ENCODE measurements at regions not wholly inside any gene's neighbourhood (a gene's known extent, or its start where the extent isn't known, plus 50 kb on each side); places are given as distances from the start of the nearest gene placed in this dataset.

DNA sequence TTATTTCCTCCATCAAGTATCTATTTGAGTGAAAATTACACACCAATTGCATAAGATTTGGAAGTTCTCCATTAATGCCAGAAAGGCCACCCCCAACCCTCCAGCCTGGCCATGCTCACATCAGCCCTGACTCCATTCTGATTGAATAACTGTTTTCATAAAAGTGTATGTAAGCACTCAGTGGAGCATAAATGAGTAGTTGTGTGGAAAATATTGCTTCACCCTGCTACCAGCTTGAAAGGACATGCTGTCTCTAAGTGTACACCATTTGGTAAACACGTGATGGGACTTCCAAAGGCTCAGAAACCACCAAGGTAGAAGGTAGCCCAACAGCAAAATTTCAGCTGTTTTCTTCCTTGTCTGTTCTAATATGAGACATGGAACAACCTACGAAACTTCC lies 393.8 kb downstream of the ZNF385D start:
- no peak for DNase-seq

- peak; percentile 49 for DNase-seq
Measured at GRCh38 chr3:21356402-21356801, 394.6 kb downstream of the ZNF385D start.

DNA sequence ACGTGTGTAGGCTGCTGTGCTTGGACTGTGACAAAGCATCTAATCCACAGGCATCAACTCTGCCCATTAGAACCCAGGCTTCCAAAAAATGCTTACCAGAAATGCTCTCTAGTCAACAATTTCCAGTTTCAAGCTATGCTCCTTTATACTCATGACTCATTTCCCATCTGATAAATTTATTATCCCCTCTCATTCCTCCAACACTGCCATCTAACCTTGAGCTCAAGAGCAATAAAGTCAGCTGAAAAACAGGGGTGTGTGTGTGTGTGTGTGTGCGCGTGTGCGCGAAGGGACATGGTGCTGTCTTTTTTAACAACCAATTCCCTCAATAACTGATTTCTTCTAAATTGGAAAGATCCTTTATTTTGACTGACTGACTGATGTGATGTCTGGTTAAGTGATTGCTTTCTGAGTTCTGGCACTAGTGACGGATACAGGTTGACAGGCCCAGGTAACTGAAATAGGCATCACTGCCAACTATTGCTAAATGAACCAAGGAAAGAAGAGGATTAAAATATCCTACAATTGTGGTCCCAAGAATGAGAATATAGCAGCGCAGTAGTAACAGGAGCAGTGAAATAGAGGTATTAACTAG lies 405.5 kb downstream of the ZNF385D start:
- no peak for DNase-seq

GRCh38 chr3:21331857-21332256 lies 419.2 kb downstream of the ZNF385D start:
- no peak for DNase-seq

DNA sequence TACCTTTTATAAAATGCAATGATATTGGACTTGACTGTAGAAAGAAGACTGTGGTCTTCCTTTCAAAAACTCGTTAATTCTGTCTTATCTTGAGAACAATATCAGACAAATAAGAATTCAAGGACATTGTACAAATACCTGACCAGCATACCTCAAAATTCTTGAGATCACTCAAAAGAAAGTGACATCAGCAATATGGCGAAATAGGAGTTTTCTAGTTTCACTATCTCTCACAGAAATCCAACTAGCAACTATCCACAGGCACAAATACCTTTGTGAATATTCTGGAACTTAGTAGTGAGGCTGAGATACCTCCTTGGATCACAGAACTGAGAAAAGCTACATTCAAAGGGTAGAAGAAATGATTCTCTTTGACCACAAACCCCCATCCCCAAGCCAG lies 419.7 kb downstream of the ZNF385D start:
- DNase-seq: no peak

DNA sequence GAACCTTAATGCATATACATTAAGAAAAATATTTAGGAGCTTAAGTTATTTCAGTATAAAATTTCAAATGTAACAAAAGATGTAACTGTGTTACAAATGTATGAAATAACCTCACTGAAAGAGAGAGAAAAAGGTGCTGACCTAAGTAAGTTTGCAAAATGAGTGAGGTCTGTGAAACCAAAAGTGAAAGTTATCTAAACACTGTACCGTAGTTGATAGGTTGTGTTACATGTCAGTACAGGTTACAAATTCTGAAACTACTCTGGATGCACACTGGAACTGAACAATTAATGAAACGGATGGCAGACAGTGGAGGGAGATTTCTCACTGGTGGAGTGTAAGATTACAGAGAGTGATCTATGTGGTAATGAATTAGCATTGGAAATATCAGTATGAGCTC lies 420.7 kb downstream of the ZNF385D start:
- no peak for DNase-seq

DNA sequence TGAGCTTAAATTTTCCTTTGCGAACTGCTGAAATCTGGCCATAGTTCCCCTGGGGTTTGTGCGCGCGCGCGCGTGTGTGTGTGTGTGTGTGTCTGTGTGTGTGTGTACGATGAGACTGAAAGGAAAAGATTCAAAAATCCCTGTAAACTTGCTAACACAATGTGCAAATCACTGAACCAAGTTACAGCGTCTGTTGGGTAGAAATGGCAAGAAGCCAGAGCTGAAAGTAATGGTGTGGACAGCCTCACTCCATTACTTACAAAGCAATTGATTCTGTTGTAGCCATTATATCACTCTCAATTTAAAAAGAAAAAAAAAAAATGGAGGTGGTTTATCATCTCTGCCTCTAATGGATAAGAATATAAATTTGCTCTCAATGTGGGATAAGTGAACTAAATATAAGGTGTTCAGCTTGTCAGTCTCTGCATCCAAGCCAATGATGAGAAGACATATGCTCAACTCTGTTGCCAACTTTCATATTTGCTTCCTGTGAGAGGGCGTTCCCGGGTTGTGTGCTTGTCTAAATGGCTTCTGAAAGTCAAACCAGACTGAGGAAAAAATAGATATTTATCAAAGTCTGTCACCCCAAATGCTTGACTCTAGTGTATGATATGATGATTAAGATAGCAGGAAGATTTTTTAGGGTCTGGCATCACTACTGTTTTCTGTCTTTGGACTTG lies 422.2 kb downstream of the ZNF385D start:
- no peak for DNase-seq

GRCh38 chr3:21326704-21327475 lies 424.1 kb downstream of the ZNF385D start:
- peak; percentile 79 for DNase-seq

- DNase-seq: no peak
Measured at GRCh38 chr3:21314688-21315087, 436.3 kb downstream of the ZNF385D start.

- no peak for DNase-seq
Measured at GRCh38 chr3:21310891-21311290, 440.1 kb downstream of the ZNF385D start.

- DNase-seq: peak; percentile 67
Measured at GRCh38 chr3:21310161-21310560, 440.8 kb downstream of the ZNF385D start.

DNA sequence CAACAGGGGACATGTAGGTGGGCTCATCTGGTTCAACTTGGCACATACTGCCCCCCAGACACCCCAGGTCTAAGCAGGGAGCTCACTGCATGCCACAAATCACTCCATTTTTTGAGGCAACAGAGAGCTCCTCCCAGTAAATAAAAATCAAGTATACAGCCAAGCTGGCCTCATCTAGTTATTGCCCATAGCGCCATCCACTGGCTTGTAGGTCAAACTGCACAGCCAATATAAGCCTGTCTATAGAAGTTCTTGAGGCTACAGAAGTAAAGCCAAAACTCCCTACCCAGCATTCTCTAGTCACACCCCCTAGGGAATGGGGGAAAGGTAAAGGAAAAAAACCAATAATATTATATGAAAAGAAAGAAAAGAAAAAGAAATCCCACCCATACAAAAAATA lies 453.7 kb downstream of the ZNF385D start:
- no peak for DNase-seq

- peak; percentile 79 for DNase-seq
Measured at GRCh38 chr3:21294768-21295167, 456.2 kb downstream of the ZNF385D start.

GRCh38 chr3:21292971-21293370 lies 458.0 kb downstream of the ZNF385D start:
- no peak for DNase-seq

GRCh38 chr3:21290557-21290956 lies 460.5 kb downstream of the ZNF385D start:
- no peak for DNase-seq

DNA sequence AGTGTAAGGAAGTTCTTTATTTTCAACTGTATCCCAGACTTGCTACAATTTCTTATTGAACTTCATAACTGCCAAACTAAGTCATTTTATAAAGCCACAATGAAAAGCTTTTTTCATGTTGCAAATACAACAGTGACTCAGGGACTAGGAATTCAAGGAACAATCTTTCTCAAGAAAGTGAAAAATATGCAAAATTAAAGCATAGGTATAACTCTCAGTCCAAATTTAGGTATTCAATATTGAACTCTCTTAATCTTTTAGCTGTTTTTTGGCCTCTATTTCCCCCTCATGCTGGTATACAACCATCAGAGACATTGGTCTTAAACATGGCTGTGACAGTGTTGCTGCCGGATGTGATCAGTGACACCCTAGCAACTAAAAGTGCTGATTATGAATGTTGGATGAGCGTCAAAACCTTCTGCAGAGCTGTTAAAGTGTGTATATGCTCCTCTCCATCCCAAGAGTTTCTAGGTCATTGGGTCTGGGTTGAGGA lies 476.9 kb downstream of the ZNF385D start:
- peak; percentile 17 for DNase-seq

DNA sequence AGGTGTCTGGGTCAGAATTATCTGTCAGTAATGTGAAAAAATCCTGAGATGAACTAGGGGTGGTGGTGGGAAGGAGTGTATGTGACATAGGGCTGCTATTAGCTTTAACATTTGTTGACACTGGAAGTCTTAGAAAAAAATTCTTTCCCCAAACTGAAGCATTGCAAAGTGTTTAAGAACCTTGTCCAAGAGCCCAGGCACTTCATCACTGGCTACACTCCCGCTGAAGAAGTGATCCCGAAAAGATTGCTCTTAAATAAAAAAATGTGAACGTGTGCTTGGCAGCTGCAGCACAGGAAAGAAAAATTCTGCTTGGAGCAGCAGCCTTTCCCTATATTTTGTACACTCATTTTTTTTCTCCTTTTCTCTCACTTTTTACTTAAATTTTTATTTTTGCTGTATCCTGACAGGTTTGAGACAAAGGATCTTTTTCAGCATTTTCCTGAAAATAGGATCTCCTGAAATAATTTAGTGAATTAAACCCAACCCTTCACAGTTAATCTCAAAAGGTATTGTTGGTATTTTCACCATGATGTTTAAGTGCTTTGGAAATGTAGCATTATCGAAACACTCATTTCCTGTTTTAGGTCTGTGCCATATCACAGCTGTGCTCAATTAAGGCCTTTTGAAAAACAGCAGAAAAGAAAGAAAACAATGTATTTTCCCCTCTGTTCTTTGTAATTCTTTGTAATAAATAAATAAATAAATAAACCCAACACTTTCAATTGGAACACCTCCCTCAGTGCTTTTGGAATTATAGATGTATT lies 477.6 kb downstream of the ZNF385D start:
- peak; percentile 49 for DNase-seq

DNA sequence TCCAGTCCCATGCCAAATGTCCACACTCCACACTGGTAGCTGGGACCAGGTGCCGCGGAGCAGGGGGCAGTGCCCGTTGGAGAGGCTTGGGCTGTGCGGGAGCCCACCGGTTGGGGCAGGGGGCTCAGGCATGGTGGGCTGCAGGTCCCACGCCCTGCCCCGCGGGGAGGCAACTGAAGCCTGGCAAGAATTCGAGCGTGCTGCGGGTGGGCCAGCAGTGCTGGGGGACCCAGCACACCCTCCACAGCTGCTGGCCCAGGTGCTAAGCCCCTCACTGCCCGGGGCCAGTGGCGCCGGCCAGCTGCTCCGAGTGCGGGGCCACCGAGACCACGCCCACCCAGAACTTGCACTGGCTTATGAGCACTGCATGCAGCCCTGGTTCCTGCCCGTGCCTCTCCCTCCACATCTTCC lies 479.4 kb downstream of the ZNF385D start:
- DNase-seq: no peak

- DNase-seq: no peak
Measured at GRCh38 chr3:21269882-21270281, 481.1 kb downstream of the ZNF385D start.

DNA sequence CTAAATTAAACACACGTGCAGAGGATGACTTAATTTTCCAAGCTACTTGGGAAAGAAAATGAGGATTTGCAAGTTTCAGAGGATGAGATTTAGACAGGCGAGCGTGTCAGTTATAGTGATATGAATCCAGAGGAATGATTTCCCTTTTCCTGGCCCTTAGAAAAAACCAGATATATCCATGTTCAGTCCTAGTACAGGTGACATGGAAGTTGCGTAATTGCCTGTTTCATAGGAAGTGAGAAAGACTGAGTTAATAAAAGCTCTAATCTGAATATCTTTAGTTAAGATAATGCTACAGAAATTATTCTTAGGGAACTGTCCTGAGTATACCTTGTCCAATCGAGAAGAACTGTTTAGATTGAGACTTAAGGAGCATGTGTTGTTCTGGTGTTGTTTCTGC lies 490.5 kb downstream of the ZNF385D start:
- DNase-seq: no peak

- no peak for DNase-seq
Measured at GRCh38 chr3:21259896-21260295, 491.1 kb downstream of the ZNF385D start.

DNA sequence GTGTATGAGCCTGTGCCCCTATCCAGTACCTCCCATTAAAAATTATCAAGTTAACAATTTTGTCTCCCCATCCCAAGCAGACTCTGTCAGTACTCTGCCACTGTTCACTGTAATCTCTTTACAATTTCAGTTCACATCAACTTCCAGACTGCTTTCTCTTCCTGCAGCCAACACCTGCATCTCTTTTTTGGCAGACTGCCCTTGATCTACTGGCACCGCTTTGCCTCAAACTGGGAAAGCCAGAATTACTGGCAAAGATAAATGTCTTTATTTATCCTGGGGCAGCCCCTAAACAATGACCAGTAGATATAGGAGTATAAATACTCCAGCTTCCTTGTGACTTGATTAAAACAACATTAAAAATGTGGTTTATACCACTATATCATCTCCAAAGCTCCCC lies 494.1 kb downstream of the ZNF385D start:
- DNase-seq: no peak

GRCh38 chr3:21238661-21239060 lies 512.3 kb downstream of the ZNF385D start:
- no peak for DNase-seq

Measured in fibroblast of skin of back (primary cell).